Smooth muscle cell (in vitro differentiated cells): ENCODE measurements at regions not wholly inside any gene's neighbourhood (a gene's known extent, or its start where the extent isn't known, plus 50 kb on each side); places are given as distances from the start of the nearest gene placed in this dataset.

Source experiments
- DNase-seq: peaks from one replicate; lab custom pipeline; 2025; ENCODE audit not compliant: unreplicated experiment; lab: John Stamatoyannopoulos, UW
- H2AFZ ChIP-seq: fragments of 200-600 bp; sonication (generic); 2 replicates; pipeline ENCODE4 v1.6.0; 2016; ENCODE audit warnings: antibody characterized with exemption, low read depth, mild to moderate bottlenecking
- H3F3A ChIP-seq: fragments of 200-600 bp; sonication (generic); 2 replicates; pipeline ENCODE4 v1.6.0; 2017; ENCODE audit warnings: antibody characterized with exemption, low read depth
- H3K27ac ChIP-seq: fragments of 200-600 bp; sonication (generic); 2 replicates; pipeline ENCODE4 v1.5.1; 2016; ENCODE audit warnings: low read depth, mild to moderate bottlenecking
- H3K27me3 ChIP-seq: fragments of 200-600 bp; sonication (generic); 2 replicates; pipeline ENCODE4 v1.6.1; 2016; ENCODE audit warnings: low read depth, mild to moderate bottlenecking
- H3K36me3 ChIP-seq: fragments of 200-600 bp; sonication (generic); 2 replicates; pipeline ENCODE4 v1.5.1; 2016; ENCODE audit warnings: low read depth
- H3K4me1 ChIP-seq: fragments of 200-600 bp; sonication (generic); 2 replicates; pipeline ENCODE4 v1.5.1; 2016; ENCODE audit warnings: low read depth
- H3K4me2 ChIP-seq: fragments of 200-600 bp; sonication (generic); 2 replicates; pipeline ENCODE4 v1.6.0; 2016; ENCODE audit warnings: mild to moderate bottlenecking
- H3K4me3 ChIP-seq: fragments of 200-600 bp; sonication (generic); 2 replicates; pipeline ENCODE4 v1.5.1; 2016; ENCODE audit warnings: mild to moderate bottlenecking
- H3K79me2 ChIP-seq: fragments of 200-600 bp; sonication (generic); 2 replicates; pipeline ENCODE4 v1.6.0; 2016; ENCODE audit warnings: low read depth, mild to moderate bottlenecking
- H3K9ac ChIP-seq: fragments of 200-600 bp; sonication (generic); 2 replicates; pipeline ENCODE4 v1.6.0; 2016; ENCODE audit warnings: low read depth
- H3K9me3 ChIP-seq: fragments of 200-600 bp; sonication (generic); replicated peaks from 2 replicates; pipeline ENCODE4 v1.5.1; 2016; ENCODE audit warnings: low read depth
- H4K20me1 ChIP-seq: fragments of 200-600 bp; sonication (generic); 2 replicates; pipeline ENCODE4 v1.6.0; 2016; ENCODE audit warnings: low read depth
- WGBS: methylation state at CpG from one replicate; pipeline ENCODE4 v1.1.7; 2016; ENCODE audit warnings: low lambda C conversion rate; 5-methylcytosine and 5-hydroxymethylcytosine counted together
- TF ChIP-seq, protein P1 (sequence below): fragments of 200-600 bp; sonication (generic); IDR thresholded peaks from 2 replicates; pipeline ENCODE4 v1.5.1; 2017; ENCODE audit warnings: borderline replicate concordance, mild to moderate bottlenecking, antibody characterized with exemption; ENCODE audit not compliant: insufficient read depth, poor library complexity, severe bottlenecking

DNA sequence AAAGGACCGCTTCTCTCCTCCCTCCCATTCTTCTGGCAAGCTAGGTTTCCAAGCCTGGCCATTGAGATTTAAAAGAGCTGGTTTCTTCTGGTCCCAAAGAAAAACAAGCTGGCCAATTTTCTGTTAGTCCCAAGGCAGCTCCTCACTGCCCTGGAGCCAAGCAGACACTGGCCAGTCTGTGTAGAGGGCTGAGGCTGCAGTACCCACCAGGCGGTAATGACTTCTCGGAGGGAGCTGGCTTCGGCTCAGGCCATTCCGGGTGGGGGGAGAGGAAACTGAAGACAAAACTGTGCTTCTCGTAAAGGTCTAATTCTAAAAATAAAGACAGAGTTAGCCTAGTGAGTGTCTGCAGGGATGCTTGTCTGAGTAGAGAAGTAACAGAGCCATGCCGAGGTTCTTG is 78.5 kb upstream of the SMAD3 start:
- 76% methylated on average over 7 of the region's 7 CpGs for WGBS
- H3K79me2 ChIP-seq, result no peaks in the 10 kb centered on the region
- no peaks in the 10 kb centered on the region for H3K36me3 ChIP-seq
- no peak overlapping the region for H3K9ac ChIP-seq
- H4K20me1 ChIP-seq, result no peaks in the 10 kb centered on the region
- no peak for DNase-seq
- TF ChIP-seq, protein P1, sequence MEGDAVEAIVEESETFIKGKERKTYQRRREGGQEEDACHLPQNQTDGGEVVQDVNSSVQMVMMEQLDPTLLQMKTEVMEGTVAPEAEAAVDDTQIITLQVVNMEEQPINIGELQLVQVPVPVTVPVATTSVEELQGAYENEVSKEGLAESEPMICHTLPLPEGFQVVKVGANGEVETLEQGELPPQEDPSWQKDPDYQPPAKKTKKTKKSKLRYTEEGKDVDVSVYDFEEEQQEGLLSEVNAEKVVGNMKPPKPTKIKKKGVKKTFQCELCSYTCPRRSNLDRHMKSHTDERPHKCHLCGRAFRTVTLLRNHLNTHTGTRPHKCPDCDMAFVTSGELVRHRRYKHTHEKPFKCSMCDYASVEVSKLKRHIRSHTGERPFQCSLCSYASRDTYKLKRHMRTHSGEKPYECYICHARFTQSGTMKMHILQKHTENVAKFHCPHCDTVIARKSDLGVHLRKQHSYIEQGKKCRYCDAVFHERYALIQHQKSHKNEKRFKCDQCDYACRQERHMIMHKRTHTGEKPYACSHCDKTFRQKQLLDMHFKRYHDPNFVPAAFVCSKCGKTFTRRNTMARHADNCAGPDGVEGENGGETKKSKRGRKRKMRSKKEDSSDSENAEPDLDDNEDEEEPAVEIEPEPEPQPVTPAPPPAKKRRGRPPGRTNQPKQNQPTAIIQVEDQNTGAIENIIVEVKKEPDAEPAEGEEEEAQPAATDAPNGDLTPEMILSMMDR, result no peak
- no peaks in the 10 kb centered on the region for H3K9me3 ChIP-seq
- no peak overlapping the region for H3K27ac ChIP-seq
- H3K4me2 ChIP-seq, result no peak overlapping the region
- H3K4me3 ChIP-seq, result no peak overlapping the region
- H3F3A ChIP-seq, result no peaks in the 10 kb centered on the region
- H3K4me1 ChIP-seq, result no peaks in the 10 kb centered on the region
- H3K27me3 ChIP-seq, result peaks cover 3% of the 10 kb centered on the region
- H2AFZ ChIP-seq, result no peak overlapping the region

DNA sequence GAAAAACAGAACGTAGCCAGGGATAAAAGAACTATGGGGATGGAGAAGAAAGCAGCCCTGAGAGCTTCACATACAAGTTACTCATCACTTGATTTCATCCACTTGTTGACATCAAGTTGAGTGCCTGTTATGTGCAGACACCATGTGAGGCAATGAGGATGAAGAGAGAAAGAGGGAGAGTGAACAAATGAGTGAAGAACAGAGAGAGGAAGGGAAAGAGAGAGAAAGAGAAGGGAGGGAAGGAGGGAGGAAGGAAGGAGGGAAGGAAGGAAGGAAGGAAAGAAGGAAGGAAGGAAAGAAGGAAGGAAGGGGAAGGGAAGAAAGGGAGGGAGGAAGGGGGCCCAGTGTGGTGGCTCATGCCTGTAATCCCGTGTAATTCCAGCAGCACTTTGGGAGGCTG is 72.3 kb upstream of the SMAD3 start:
- no peak overlapping the region for H3K27ac ChIP-seq
- no peaks in the 10 kb centered on the region for H3K36me3 ChIP-seq
- no peaks in the 10 kb centered on the region for H4K20me1 ChIP-seq
- no peaks in the 10 kb centered on the region for H3K4me1 ChIP-seq
- H3K4me3 ChIP-seq, result no peak overlapping the region
- WGBS, result 57% methylated on average over 2 of the region's 2 CpGs
- H3K9ac ChIP-seq, result no peak overlapping the region
- no peaks in the 10 kb centered on the region for H3K27me3 ChIP-seq
- H3K9me3 ChIP-seq, result no peaks in the 10 kb centered on the region
- TF ChIP-seq, protein P1, result no peak
- no peaks in the 10 kb centered on the region for H3K79me2 ChIP-seq
- H3K4me2 ChIP-seq, result no peak overlapping the region
- H2AFZ ChIP-seq, result no peak overlapping the region
- no peak for DNase-seq
- no peaks in the 10 kb centered on the region for H3F3A ChIP-seq

DNA sequence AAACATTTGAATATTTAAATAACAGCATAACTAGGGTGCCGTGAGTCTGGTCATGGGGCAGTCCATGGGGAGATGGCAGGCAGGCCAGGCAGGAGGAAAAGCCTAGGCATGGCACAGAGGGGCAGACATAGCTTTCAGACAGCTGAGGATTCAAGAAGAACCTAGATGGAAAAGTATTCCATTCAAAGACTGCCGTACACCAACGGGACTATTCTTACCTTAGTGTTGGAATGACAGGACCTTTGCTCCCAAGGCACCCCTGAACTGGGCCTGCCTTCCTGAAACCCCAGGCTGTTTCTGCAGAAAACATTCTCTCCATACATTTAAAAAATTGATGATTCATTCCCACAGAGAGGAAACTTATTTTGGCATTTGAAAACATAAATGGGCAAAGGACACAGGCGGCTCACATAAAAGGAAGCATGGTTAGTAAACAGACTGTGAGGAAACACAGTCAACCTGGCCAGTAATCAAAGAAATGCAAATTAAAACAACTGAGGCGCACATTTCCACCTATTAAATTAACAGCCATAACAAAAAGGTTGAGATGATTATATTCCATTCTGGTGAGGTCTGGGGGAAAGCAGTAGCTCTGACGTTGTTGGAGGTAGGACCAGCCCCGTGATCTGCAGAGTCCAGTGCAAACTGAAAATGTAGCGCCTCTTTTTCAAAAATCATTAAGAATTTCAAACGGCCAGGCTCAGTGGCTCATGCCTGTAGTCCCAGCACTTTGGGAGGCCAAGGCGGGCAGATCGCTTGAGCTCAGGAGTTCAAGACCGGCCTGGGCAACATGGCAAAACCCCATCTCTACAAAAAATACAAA is 71.3 kb upstream of the SMAD3 start:
- Histone ChIP-seq H4K20me1 (no peaks in the 10 kb centered on the region), H3K9me3 (no peaks in the 10 kb centered on the region), H3K4me1 (no peaks in the 10 kb centered on the region), H3K36me3 (no peaks in the 10 kb centered on the region), H2AFZ (no peak overlapping the region), H3F3A (no peaks in the 10 kb centered on the region), H3K27me3 (no peaks in the 10 kb centered on the region), H3K4me3 (no peak overlapping the region), H3K4me2 (no peak overlapping the region), H3K79me2 (no peaks in the 10 kb centered on the region), H3K9ac (no peak overlapping the region), H3K27ac (no peak overlapping the region)
- WGBS, result 91% methylated on average over 12 of the region's 12 CpGs
- TF ChIP-seq, protein P1, result no peak
- no peak for DNase-seq
